BE2C (cell line): ENCODE measurements at regions not wholly inside any gene's neighbourhood (a gene's known extent, or its start where the extent isn't known, plus 50 kb on each side); places are given as distances from the start of the nearest gene placed in this dataset.
A peak's percentile ranks its signal among the peaks of the same experiment; 100 is the strongest.

Experiments
- DNase-seq: peaks from one replicate; pipeline ENCODE4 v3.0.0-alpha.2; 2020
- H3K27me3 ChIP-seq: fragments of 250-450 bp; sonication (Bioruptor Pico); 2 replicates; pipeline ENCODE4 v1.5.1; 2020; ENCODE audit warnings: mild to moderate bottlenecking
- H3K36me3 ChIP-seq: fragments of 250-450 bp; sonication (Bioruptor Pico); 2 replicates; pipeline ENCODE4 v1.5.1; 2020; ENCODE audit warnings: mild to moderate bottlenecking
- H3K4me1 ChIP-seq: fragments of 250-450 bp; sonication (Bioruptor Pico); 2 replicates; pipeline ENCODE4 v1.5.1; 2020
- H3K4me3 ChIP-seq: 2 replicates; pipeline ENCODE4 v1.5.1; 2011; ENCODE audit warnings: low read depth, low read length
- H3K9me3 ChIP-seq: fragments of 250-450 bp; sonication (Bioruptor Pico); 2 replicates; pipeline ENCODE4 v1.5.1; 2020
- CTCF ChIP-seq: IDR thresholded peaks from 2 replicates; pipeline ENCODE4 v1.5.1; 2012; ENCODE audit warnings: mild to moderate bottlenecking, low read depth, low read length

- no peak for TF ChIP-seq CTCF
- Histone ChIP-seq H3K36me3 (no peaks in the 10 kb centered on the region), H3K27me3 (no peaks in the 10 kb centered on the region), H3K4me3 (no peak overlapping the region), H3K9me3 (no peaks in the 10 kb centered on the region), H3K4me1 (no peaks in the 10 kb centered on the region)
- DNase-seq, result no peak
Measured at GRCh38 chr16:65846210-65846602, 520.3 kb upstream of the CDH5 start.

GRCh38 chr16:65845466-65846209 is 520.9 kb upstream of the CDH5 start:
- Histone ChIP-seq H3K4me1 (no peaks in the 10 kb centered on the region), H3K27me3 (no peaks in the 10 kb centered on the region), H3K36me3 (no peaks in the 10 kb centered on the region), H3K9me3 (no peaks in the 10 kb centered on the region), H3K4me3 (no peak overlapping the region)
- no peak for TF ChIP-seq CTCF
- no peak for DNase-seq

GRCh38 chr16:65843941-65844340 is 522.5 kb upstream of the CDH5 start:
- no peaks in the 10 kb centered on the region for H3K27me3 ChIP-seq
- no peak overlapping the region for H3K4me3 ChIP-seq
- TF ChIP-seq CTCF, result no peak
- no peaks in the 10 kb centered on the region for H3K9me3 ChIP-seq
- no peak for DNase-seq
- no peaks in the 10 kb centered on the region for H3K4me1 ChIP-seq
- H3K36me3 ChIP-seq, result no peaks in the 10 kb centered on the region

GRCh38 chr16:65842067-65842466 is 524.4 kb upstream of the CDH5 start:
- Histone ChIP-seq H3K36me3 (no peaks in the 10 kb centered on the region), H3K27me3 (no peaks in the 10 kb centered on the region), H3K9me3 (no peaks in the 10 kb centered on the region), H3K4me3 (no peak overlapping the region), H3K4me1 (no peaks in the 10 kb centered on the region)
- no peak for TF ChIP-seq CTCF
- DNase-seq, result no peak

GRCh38 chr16:65838001-65838400 is 528.5 kb upstream of the CDH5 start:
- TF ChIP-seq CTCF, result no peak
- no peak for DNase-seq

GRCh38 chr16:65837464-65837863 is 529.0 kb upstream of the CDH5 start:
- 0 out of 2 replicates have a peak, but pooled peaks have one; percentile 4 for TF ChIP-seq CTCF
- Histone ChIP-seq H3K4me1 (no peaks in the 10 kb centered on the region; the same call in none of the 2 replicates), H3K27me3 (no peaks in the 10 kb centered on the region), H3K4me3 (no peak overlapping the region), H3K9me3 (no peaks in the 10 kb centered on the region), H3K36me3 (no peaks in the 10 kb centered on the region)
- DNase-seq, result no peak

More at GRCh38 chr16:65838001-65838400, 528.5 kb upstream of the CDH5 start:
- H3K36me3 ChIP-seq, result no peaks in the 10 kb centered on the region
- no peaks in the 10 kb centered on the region for H3K9me3 ChIP-seq
- H3K27me3 ChIP-seq, result no peaks in the 10 kb centered on the region
- no peak overlapping the region for H3K4me3 ChIP-seq
- H3K4me1 ChIP-seq, result no peaks in the 10 kb centered on the region; the same call in 1 of the 2 replicates
